CD4-positive, alpha-beta memory T cell (primary cell): ENCODE measurements at regions not wholly inside any gene's neighbourhood (a gene's known extent, or its start where the extent isn't known, plus 50 kb on each side); places are given as distances from the start of the nearest gene placed in this dataset.
A peak's percentile ranks its signal among the peaks of the same experiment; 100 is the strongest.

Experiments
- CTCF ChIA-PET: fragments of 350-600 bp; sonication (Branson Sonifier 250); formaldehyde crosslinking; loops from one replicate; lab custom pipeline; 2021; ENCODE audit warnings: inconsistent platforms; ENCODE audit not compliant: partially characterized antibody; lab: Charles Lee
- POLR2A ChIA-PET: fragments of 350-600 bp; sonication (Branson Sonifier 250); formaldehyde crosslinking; loops from one replicate; lab custom pipeline; 2021; ENCODE audit not compliant: partially characterized antibody; lab: Charles Lee
- DNase-seq, 5 donors: peaks; one replicate each; pipeline versions ENCODE4 v3.0.0 to v3.0.0-alpha.2; 2020 to 2022; ENCODE audit warnings: mixed read lengths in 1 of 5
- H3K27ac ChIP-seq: one replicate; pipeline ENCODE4 v1.7.0; 2013; ENCODE audit warnings: low read depth, low read length
- H3K27me3 ChIP-seq: 2 replicates; pipeline ENCODE4 v1.7.0; 2013; ENCODE audit warnings: mild to moderate bottlenecking, low read length, moderate library complexity; ENCODE audit not compliant: insufficient read depth
- H3K36me3 ChIP-seq: 2 replicates; pipeline ENCODE4 v1.7.0; 2013; ENCODE audit warnings: mild to moderate bottlenecking, low read length, moderate library complexity; ENCODE audit not compliant: insufficient read depth
- H3K4me1 ChIP-seq: 2 replicates; pipeline ENCODE4 v1.7.0; 2013; ENCODE audit warnings: mild to moderate bottlenecking, low read length, moderate library complexity; ENCODE audit not compliant: insufficient read depth
- H3K4me3 ChIP-seq, 2 donors: one replicate each; pipeline ENCODE4 v1.7.0; 2013; ENCODE audit warnings: low read length in 2 of 2, mild to moderate bottlenecking in 1 of 2
- H3K9me3 ChIP-seq, 2 donors: one replicate each; pipeline ENCODE4 v1.7.0; 2013; ENCODE audit warnings: low read length in 2 of 2, control low read depth in 1 of 2; ENCODE audit not compliant: control insufficient read depth in 1 of 2
- H3K27ac Mint-ChIP-seq, 7 donors: one replicate each; pipeline ENCODE4 v1.8.0; 2020 to 2021; ENCODE audit warnings: mixed read lengths in 7 of 7, mild to moderate bottlenecking in 6 of 7, inconsistent platforms in 3 of 7, moderate library complexity in 3 of 7
- H3K27me3 Mint-ChIP-seq, 2 donors: one replicate each; pipeline ENCODE4 v1.8.0; 2020 to 2021; ENCODE audit warnings: mixed read lengths in 2 of 2
- H3K36me3 Mint-ChIP-seq, 2 donors: one replicate each; pipeline ENCODE4 v1.8.0; 2020 to 2021; ENCODE audit warnings: mixed read lengths in 2 of 2, inconsistent platforms in 1 of 2, mild to moderate bottlenecking in 1 of 2
- H3K4me1 Mint-ChIP-seq, 4 donors: one replicate each; pipeline ENCODE4 v1.8.0; 2020 to 2021; ENCODE audit warnings: mixed read lengths in 4 of 4, mild to moderate bottlenecking in 1 of 4
- H3K4me3 Mint-ChIP-seq, 8 donors: one replicate each; pipeline ENCODE4 v1.8.0; 2020 to 2021; ENCODE audit warnings: mixed read lengths in 8 of 8, mild to moderate bottlenecking in 7 of 8, moderate library complexity in 6 of 8, inconsistent platforms in 3 of 8
- H3K9me3 Mint-ChIP-seq, 8 donors: one replicate each; pipeline ENCODE4 v1.8.0; 2020 to 2021; ENCODE audit warnings: mixed read lengths in 8 of 8, mild to moderate bottlenecking in 5 of 8, inconsistent platforms in 3 of 8, moderate library complexity in 1 of 8
- intact Hi-C: fragments of 100-400 bp; cut with micrococcal nuclease; formaldehyde crosslinking; loops from one replicate; pipeline ENCODE4 v1.15.1; 2023

DNA sequence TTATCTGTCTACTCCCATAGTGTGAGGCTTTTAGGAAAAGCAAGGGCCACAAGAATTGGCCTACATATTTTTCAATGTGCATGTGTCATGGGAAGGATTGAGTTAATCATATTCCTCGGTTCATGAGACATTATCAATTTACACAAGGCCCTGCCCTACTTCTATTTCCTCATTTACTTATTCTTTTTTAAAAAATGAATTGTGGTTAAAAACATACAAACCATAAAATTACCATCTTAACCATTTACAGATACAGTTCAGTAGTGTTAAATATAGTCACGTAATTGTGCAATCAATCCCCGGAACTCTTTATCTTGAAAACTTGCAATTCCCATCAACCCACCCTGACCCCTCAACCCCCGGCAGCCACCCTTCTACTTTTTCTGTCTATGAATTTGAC is 284.0 kb upstream of the GADL1 start:
- no peaks in the 10 kb centered on the region for H3K9me3 Mint-ChIP-seq
- H3K4me3 Mint-ChIP-seq: peak overlapping the region in 3 of 8 donors; percentile 10 to 53 (median 47)
- H3K27ac Mint-ChIP-seq: peak overlapping the region in 2 of 7 donors; percentile 5 to 52
- H3K36me3 Mint-ChIP-seq: peaks cover 0 to 2% of the 10 kb centered on the region in 2 donors
- no peaks in the 10 kb centered on the region for H3K36me3 ChIP-seq
- no peak overlapping the region for H3K27ac ChIP-seq
- H3K27me3 Mint-ChIP-seq: no peaks in the 10 kb centered on the region
- H3K4me1 ChIP-seq: peaks cover 4% of the 10 kb centered on the region
- H3K27me3 ChIP-seq: no peaks in the 10 kb centered on the region
- intact Hi-C loops: loop anchor here (5.0 kb wide), 1 partner anchor 34 kb away; no protein-coding TSS in a partner anchor
- H3K9me3 ChIP-seq: no peaks in the 10 kb centered on the region
- POLR2A ChIA-PET: no interaction called here
- peaks cover 10 to 12% (median 11%) of the 10 kb centered on the region in 4 donors for H3K4me1 Mint-ChIP-seq
- CTCF ChIA-PET: no interaction called here
- peak in 1 of 5 donors; percentile 5 for DNase-seq
- H3K4me3 ChIP-seq: no peak overlapping the region

- Histone ChIP-seq H3K36me3 (no peaks in the 10 kb centered on the region), H3K27me3 (no peaks in the 10 kb centered on the region), H3K4me3 (no peak overlapping the region), H3K27ac (no peak overlapping the region), H3K9me3 (no peaks in the 10 kb centered on the region), H3K4me1 (peaks cover 4% of the 10 kb centered on the region)
- H3K27ac Mint-ChIP-seq: peak overlapping the region in 1 of 7 donors; percentile 34
- DNase-seq: no peak
- H3K36me3 Mint-ChIP-seq: peaks cover 0 to 2% of the 10 kb centered on the region in 2 donors
- H3K27me3 Mint-ChIP-seq: no peaks in the 10 kb centered on the region
- H3K4me3 Mint-ChIP-seq: no peak overlapping the region
- H3K4me1 Mint-ChIP-seq: peaks cover 10 to 12% (median 11%) of the 10 kb centered on the region in 4 donors
- no peaks in the 10 kb centered on the region for H3K9me3 Mint-ChIP-seq
- ChIA-PET CTCF (no interaction called here), POLR2A (no interaction called here)
- intact Hi-C loops: loop anchor here (5.0 kb wide), 1 partner anchor 33 kb away; no protein-coding TSS in a partner anchor
Observed at GRCh38 chr3:31179768-31180167, 285.3 kb upstream of the GADL1 start.

GRCh38 chr3:31180274-31180673 is 285.8 kb upstream of the GADL1 start:
- Mint-ChIP-seq H3K4me1 (peaks cover 10 to 12% (median 11%) of the 10 kb centered on the region in 4 donors), H3K27me3 (no peaks in the 10 kb centered on the region), H3K4me3 (no peak overlapping the region), H3K27ac (no peak overlapping the region), H3K9me3 (no peaks in the 10 kb centered on the region), H3K36me3 (no peaks in the 10 kb centered on the region)
- Histone ChIP-seq H3K36me3 (no peaks in the 10 kb centered on the region), H3K9me3 (no peaks in the 10 kb centered on the region), H3K4me3 (no peak overlapping the region), H3K4me1 (peaks cover 4% of the 10 kb centered on the region), H3K27me3 (no peaks in the 10 kb centered on the region), H3K27ac (no peak overlapping the region)
- CTCF ChIA-PET: no interaction called here
- intact Hi-C loops: no loop called here
- POLR2A ChIA-PET: no interaction called here
- DNase-seq: no peak

DNA sequence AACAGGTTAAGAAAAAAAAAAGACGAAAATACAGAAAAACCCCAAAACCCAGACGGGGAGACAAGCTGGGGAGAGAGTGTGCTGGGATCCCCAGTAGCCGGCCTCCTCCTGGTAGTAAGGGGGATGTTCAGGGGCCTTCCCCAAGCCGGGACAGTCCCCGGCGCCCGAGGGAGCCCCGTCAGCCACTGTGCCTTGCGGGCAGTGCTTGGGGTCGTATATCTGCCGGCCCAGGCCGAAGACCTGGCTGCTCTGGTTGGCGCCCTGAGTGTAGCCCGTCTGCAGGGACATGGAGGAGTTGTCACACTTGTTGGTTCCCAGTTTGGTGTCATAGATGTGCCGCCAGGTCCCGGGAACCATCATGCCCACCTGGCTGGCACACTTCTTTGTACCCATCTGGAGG is 287.2 kb upstream of the GADL1 start:
- peak in 1 of 5 donors; percentile 13 for DNase-seq
- H3K4me1 Mint-ChIP-seq: peaks cover 11 to 14% (median 13%) of the 10 kb centered on the region in 4 donors

DNA sequence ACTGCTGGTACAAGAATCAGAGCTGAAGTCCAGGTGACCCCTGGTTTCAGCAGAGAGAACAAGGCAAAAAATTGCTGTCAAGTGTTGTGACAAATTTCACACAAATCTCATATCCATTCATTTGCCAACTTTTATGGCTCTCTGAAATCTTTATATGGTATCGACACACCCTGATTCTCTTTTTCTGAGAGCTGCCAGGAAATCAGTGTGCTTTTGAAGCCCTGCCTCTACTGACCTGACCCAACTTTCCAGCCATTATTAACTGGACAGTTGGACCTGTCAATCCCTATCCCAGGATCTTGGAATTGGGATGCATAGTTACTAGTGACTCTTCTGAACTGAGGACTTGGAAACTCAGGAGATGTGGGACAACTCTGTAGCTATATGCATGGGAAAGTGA is 288.2 kb upstream of the GADL1 start:
- intact Hi-C loops: no loop called here
- Mint-ChIP-seq H3K27me3 (no peaks in the 10 kb centered on the region), H3K4me1 (peaks cover 11 to 16% (median 14%) of the 10 kb centered on the region in 4 donors), H3K9me3 (no peaks in the 10 kb centered on the region), H3K36me3 (no peaks in the 10 kb centered on the region), H3K4me3 (no peak overlapping the region), H3K27ac (no peak overlapping the region)
- POLR2A ChIA-PET: no interaction called here
- Histone ChIP-seq H3K4me1 (peaks cover 9% of the 10 kb centered on the region), H3K9me3 (no peaks in the 10 kb centered on the region), H3K4me3 (no peak overlapping the region), H3K27me3 (no peaks in the 10 kb centered on the region), H3K27ac (no peak overlapping the region), H3K36me3 (no peaks in the 10 kb centered on the region)
- no peak for DNase-seq
- CTCF ChIA-PET: interaction anchor here (1.5 kb wide), 1 partner anchor 10 kb away, joined by 3 read pairs; no protein-coding TSS in a partner anchor

More for the DNA sequence above, 287.2 kb upstream of the GADL1 start:
- Histone ChIP-seq H3K4me1 (peaks cover 5% of the 10 kb centered on the region), H3K4me3 (no peak overlapping the region), H3K36me3 (no peaks in the 10 kb centered on the region), H3K27me3 (no peaks in the 10 kb centered on the region), H3K27ac (no peak overlapping the region), H3K9me3 (no peaks in the 10 kb centered on the region)
- no peaks in the 10 kb centered on the region for H3K36me3 Mint-ChIP-seq
- intact Hi-C loops: no loop called here
- no peak overlapping the region for H3K27ac Mint-ChIP-seq
- H3K27me3 Mint-ChIP-seq: no peaks in the 10 kb centered on the region
- H3K9me3 Mint-ChIP-seq: no peaks in the 10 kb centered on the region
- no peak overlapping the region for H3K4me3 Mint-ChIP-seq
- CTCF ChIA-PET: no interaction called here
- POLR2A ChIA-PET: no interaction called here

GRCh38 chr3:31184261-31185061 is 290.0 kb upstream of the GADL1 start:
- Histone ChIP-seq H3K9me3 (no peaks in the 10 kb centered on the region), H3K4me1 (peaks cover 6% of the 10 kb centered on the region), H3K4me3 (no peak overlapping the region), H3K27me3 (no peaks in the 10 kb centered on the region), H3K27ac (no peak overlapping the region), H3K36me3 (no peaks in the 10 kb centered on the region)
- DNase-seq: no peak
- H3K4me1 Mint-ChIP-seq: peaks cover 0 to 7% (median 5%) of the 10 kb centered on the region in 4 donors
- H3K36me3 Mint-ChIP-seq: no peaks in the 10 kb centered on the region
- H3K4me3 Mint-ChIP-seq: no peak overlapping the region
- intact Hi-C loops: no loop called here
- CTCF ChIA-PET: interaction anchor here (0.6 kb wide), 1 partner anchor 52 kb away, joined by 3 read pairs; no protein-coding TSS in a partner anchor
- H3K9me3 Mint-ChIP-seq: no peaks in the 10 kb centered on the region
- no peak overlapping the region for H3K27ac Mint-ChIP-seq
- POLR2A ChIA-PET: no interaction called here
- H3K27me3 Mint-ChIP-seq: no peaks in the 10 kb centered on the region

- H3K27ac ChIP-seq: no peak overlapping the region
- H3K27me3 ChIP-seq: no peaks in the 10 kb centered on the region
- H3K4me3 Mint-ChIP-seq: no peak overlapping the region
- no peaks in the 10 kb centered on the region for H3K36me3 ChIP-seq
- H3K27me3 Mint-ChIP-seq: no peaks in the 10 kb centered on the region
- H3K4me3 ChIP-seq: no peak overlapping the region
- no peaks in the 10 kb centered on the region for H3K9me3 Mint-ChIP-seq
- no peaks in the 10 kb centered on the region for H3K36me3 Mint-ChIP-seq
- intact Hi-C loops: no loop called here
- ChIA-PET POLR2A (no interaction called here), CTCF (no interaction called here)
- H3K4me1 Mint-ChIP-seq: peaks cover 0 to 7% (median 5%) of the 10 kb centered on the region in 4 donors
- no peak for DNase-seq
- peaks cover 6% of the 10 kb centered on the region for H3K4me1 ChIP-seq
- peak overlapping the region in 1 of 7 donors; percentile 79 for H3K27ac Mint-ChIP-seq
- no peaks in the 10 kb centered on the region for H3K9me3 ChIP-seq
Observed at GRCh38 chr3:31185062-31185357, 290.5 kb upstream of the GADL1 start.
